ENCODE measurements at regions not wholly inside any gene's neighbourhood (a gene's known extent, or its start where the extent isn't known, plus 50 kb on each side); places are given as distances from the start of the nearest gene placed in this dataset.

GRCh38 chr5:93255796-93256195, 325.2 kb downstream of the NR2F1-AS1 start:
- FAIRE-seq = no peak
- DNase-seq (ENCODE audit: low read depth, low spot score) = no peak
- RAD21 ChIA-PET (ENCODE audit: unreplicated experiment) = no interaction called here
- H3K27me3 ChIP-seq (replicated peaks in 1 of 2; ENCODE audit: control insufficient read depth in 2 of 2, insufficient read depth in 2 of 2, low read length in 1 of 2) = no peaks in the 10 kb centered on the region; a peak in 1 of 4 replicates
- H3K4me2 ChIP-seq (ENCODE audit: control insufficient read depth, insufficient read depth) = no peak overlapping the region
- POLR2A ChIA-PET = no interaction called here
- no peaks in the 10 kb centered on the region for H3K36me3 ChIP-seq (ENCODE audit: control insufficient read depth in 2 of 2, insufficient read depth in 2 of 2, low read length in 1 of 2)
- no peak overlapping the region for H3K9ac ChIP-seq (ENCODE audit: control insufficient read depth, insufficient read depth, low read length)
- SMC1A ChIA-PET (ENCODE audit: uncharacterized antibody, unreplicated experiment) = interaction anchor here (0.6 kb wide), 1 partner anchor 347 kb away, joined by 3 read pairs; no protein-coding TSS in a partner anchor
- TF ChIP-seq, protein P1, sequence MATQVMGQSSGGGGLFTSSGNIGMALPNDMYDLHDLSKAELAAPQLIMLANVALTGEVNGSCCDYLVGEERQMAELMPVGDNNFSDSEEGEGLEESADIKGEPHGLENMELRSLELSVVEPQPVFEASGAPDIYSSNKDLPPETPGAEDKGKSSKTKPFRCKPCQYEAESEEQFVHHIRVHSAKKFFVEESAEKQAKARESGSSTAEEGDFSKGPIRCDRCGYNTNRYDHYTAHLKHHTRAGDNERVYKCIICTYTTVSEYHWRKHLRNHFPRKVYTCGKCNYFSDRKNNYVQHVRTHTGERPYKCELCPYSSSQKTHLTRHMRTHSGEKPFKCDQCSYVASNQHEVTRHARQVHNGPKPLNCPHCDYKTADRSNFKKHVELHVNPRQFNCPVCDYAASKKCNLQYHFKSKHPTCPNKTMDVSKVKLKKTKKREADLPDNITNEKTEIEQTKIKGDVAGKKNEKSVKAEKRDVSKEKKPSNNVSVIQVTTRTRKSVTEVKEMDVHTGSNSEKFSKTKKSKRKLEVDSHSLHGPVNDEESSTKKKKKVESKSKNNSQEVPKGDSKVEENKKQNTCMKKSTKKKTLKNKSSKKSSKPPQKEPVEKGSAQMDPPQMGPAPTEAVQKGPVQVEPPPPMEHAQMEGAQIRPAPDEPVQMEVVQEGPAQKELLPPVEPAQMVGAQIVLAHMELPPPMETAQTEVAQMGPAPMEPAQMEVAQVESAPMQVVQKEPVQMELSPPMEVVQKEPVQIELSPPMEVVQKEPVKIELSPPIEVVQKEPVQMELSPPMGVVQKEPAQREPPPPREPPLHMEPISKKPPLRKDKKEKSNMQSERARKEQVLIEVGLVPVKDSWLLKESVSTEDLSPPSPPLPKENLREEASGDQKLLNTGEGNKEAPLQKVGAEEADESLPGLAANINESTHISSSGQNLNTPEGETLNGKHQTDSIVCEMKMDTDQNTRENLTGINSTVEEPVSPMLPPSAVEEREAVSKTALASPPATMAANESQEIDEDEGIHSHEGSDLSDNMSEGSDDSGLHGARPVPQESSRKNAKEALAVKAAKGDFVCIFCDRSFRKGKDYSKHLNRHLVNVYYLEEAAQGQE (IDR thresholded peaks at IDR 0.05; ENCODE audit: low read depth, low read length) = no peak
- TF ChIP-seq USF1 (IDR thresholded peaks at IDR 0.05; ENCODE audit: borderline replicate concordance, extremely low read length, insufficient read depth, low read depth, low read length) = no peak
- TF ChIP-seq, protein P2, sequence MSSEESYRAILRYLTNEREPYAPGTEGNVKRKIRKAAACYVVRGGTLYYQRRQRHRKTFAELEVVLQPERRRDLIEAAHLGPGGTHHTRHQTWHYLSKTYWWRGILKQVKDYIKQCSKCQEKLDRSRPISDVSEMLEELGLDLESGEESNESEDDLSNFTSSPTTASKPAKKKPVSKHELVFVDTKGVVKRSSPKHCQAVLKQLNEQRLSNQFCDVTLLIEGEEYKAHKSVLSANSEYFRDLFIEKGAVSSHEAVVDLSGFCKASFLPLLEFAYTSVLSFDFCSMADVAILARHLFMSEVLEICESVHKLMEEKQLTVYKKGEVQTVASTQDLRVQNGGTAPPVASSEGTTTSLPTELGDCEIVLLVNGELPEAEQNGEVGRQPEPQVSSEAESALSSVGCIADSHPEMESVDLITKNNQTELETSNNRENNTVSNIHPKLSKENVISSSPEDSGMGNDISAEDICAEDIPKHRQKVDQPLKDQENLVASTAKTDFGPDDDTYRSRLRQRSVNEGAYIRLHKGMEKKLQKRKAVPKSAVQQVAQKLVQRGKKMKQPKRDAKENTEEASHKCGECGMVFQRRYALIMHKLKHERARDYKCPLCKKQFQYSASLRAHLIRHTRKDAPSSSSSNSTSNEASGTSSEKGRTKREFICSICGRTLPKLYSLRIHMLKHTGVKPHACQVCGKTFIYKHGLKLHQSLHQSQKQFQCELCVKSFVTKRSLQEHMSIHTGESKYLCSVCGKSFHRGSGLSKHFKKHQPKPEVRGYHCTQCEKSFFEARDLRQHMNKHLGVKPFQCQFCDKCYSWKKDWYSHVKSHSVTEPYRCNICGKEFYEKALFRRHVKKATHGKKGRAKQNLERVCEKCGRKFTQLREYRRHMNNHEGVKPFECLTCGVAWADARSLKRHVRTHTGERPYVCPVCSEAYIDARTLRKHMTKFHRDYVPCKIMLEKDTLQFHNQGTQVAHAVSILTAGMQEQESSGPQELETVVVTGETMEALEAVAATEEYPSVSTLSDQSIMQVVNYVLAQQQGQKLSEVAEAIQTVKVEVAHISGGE (CRISPR knock-in tag; IDR thresholded peaks at IDR 0.05) = no peak
- no peak for TF ChIP-seq MYB (IDR thresholded peaks at IDR 0.05; ENCODE audit: borderline replicate concordance, low read depth, low read length)
- no peak for TF ChIP-seq BRCA1 (IDR thresholded peaks at IDR 0.05; ENCODE audit: low read depth, low read length)
- TF ChIP-seq ZNF217 (IDR thresholded peaks at IDR 0.05) = no peak
- no peak for TF ChIP-seq RELA (IDR thresholded peaks at IDR 0.05; ENCODE audit: borderline replicate concordance, partially characterized antibody)
- no peak for TF ChIP-seq ESRRA (IDR thresholded peaks at IDR 0.05; ENCODE audit: low read length)
- no peak overlapping the region for H2AFZ ChIP-seq (ENCODE audit: control insufficient read depth, low read depth, low read length)
- no peak for ATAC-seq
- H3K79me2 ChIP-seq (ENCODE audit: control insufficient read depth, insufficient read depth, low read length) = no peaks in the 10 kb centered on the region
- no peak overlapping the region for H3K4me3 ChIP-seq
- CTCF ChIA-PET = no interaction called here
- no peak overlapping the region for H3K27ac ChIP-seq (ENCODE audit: control insufficient read depth, insufficient read depth)
- no peaks in the 10 kb centered on the region for H3K4me1 ChIP-seq (ENCODE audit: control insufficient read depth, insufficient read depth, low read length)
- intact Hi-C loops (cut with micrococcal nuclease; ENCODE audit: unreplicated experiment) = no loop called here
- BruUV-seq (replicated peaks) = no TSS peak
- in situ Hi-C loops (cut with MboI) = no loop called here
- H4K20me1 ChIP-seq (ENCODE audit: control insufficient read depth, insufficient read depth) = no peaks in the 10 kb centered on the region
- no peaks in the 10 kb centered on the region for H3K9me3 ChIP-seq (replicated peaks; ENCODE audit: control insufficient read depth, insufficient read depth, low read length)

Data from GM12878 (cell line).